GM12878 (cell line): ENCODE measurements at regions not wholly inside any gene's neighbourhood (a gene's known extent, or its start where the extent isn't known, plus 50 kb on each side); places are given as distances from the start of the nearest gene placed in this dataset.

Source experiments
- ATAC-seq: fragments of 200-7000 bp; cut with Tn5 transposase; 3 replicates; pipeline ENCODE4 v1.9.1; 2020; ENCODE audit warnings: mild to moderate bottlenecking, moderate library complexity
- BruUV-seq: library from RNA; stranded (reverse); fragments of 400-500 nt; replicated peaks from 2 replicates; lab custom pipeline; 2021; lab: Mats Ljungman, UMichigan
- CTCF ChIA-PET: fragments of 300-600 bp; sonication (Branson Sonifier 250); formaldehyde crosslinking; extraction: SDS; loops from one replicate; lab custom pipeline; 2021; ENCODE audit warnings: inconsistent platforms; lab: Yijun Ruan, JAX
- POLR2A ChIA-PET: fragments of 350-600 bp; formaldehyde crosslinking; extraction: SDS; loops from one replicate; lab custom pipeline; 2021; ENCODE audit warnings: inconsistent platforms; lab: Charles Lee
- RAD21 ChIA-PET: fragments of 300-600 bp; sonication (Branson Sonifier 250); formaldehyde crosslinking; loops from one replicate; lab custom pipeline; 2023; ENCODE audit warnings: antibody characterized with exemption; ENCODE audit not compliant: unreplicated experiment; lab: Charles Lee
- SMC1A ChIA-PET: fragments of 300-600 bp; sonication (Branson Sonifier 250); formaldehyde crosslinking; loops from one replicate; lab custom pipeline; 2023; ENCODE audit not compliant: unreplicated experiment, uncharacterized antibody; lab: Charles Lee
- DNase-seq: peaks from one replicate; pipeline ENCODE4 v3.0.0-alpha.2; 2011; ENCODE audit warnings: low read depth, low spot score
- FAIRE-seq: peaks from 3 replicates; lab custom pipeline; 2011; peaks lifted over from hg19 to GRCh38; lab: Jason Lieb, UNC
- H2AFZ ChIP-seq: 2 replicates; pipeline ENCODE4 v1.6.0; 2011; ENCODE audit warnings: low read depth, low read length, control low read depth; ENCODE audit not compliant: control insufficient read depth
- H3K27ac ChIP-seq: 2 replicates; pipeline ENCODE4 v1.5.1; 2011; ENCODE audit warnings: control low read depth; ENCODE audit not compliant: control insufficient read depth, insufficient read depth
- H3K27me3 ChIP-seq, 2 experiments: replicated peaks in 1 of 2; 2 replicates each; pipeline versions ENCODE4 v1.6.0 to v1.6.1; 2011; ENCODE audit warnings: low read length in 1 of 2; ENCODE audit not compliant: control insufficient read depth in 2 of 2, insufficient read depth in 2 of 2
- H3K36me3 ChIP-seq, 2 experiments: 2 replicates each; pipeline ENCODE4 v1.5.1; 2011; ENCODE audit warnings: low read length in 1 of 2; ENCODE audit not compliant: control insufficient read depth in 2 of 2, insufficient read depth in 2 of 2
- H3K4me1 ChIP-seq: 2 replicates; pipeline ENCODE4 v1.6.1; 2011; ENCODE audit warnings: mild to moderate bottlenecking, low read length, moderate library complexity, mixed read lengths; ENCODE audit not compliant: control insufficient read depth, insufficient read depth
- H3K4me2 ChIP-seq: 2 replicates; pipeline ENCODE4 v1.6.0; 2011; ENCODE audit warnings: control low read depth; ENCODE audit not compliant: control insufficient read depth, insufficient read depth
- H3K4me3 ChIP-seq: fragments of 200-600 bp; sonication (generic); 2 replicates; pipeline ENCODE4 v1.5.1; 2016
- H3K79me2 ChIP-seq: 2 replicates; pipeline ENCODE4 v1.6.0; 2011; ENCODE audit warnings: low read length; ENCODE audit not compliant: control insufficient read depth, insufficient read depth
- H3K9ac ChIP-seq: 2 replicates; pipeline ENCODE4 v1.8.0; 2011; ENCODE audit warnings: low read length, control low read depth, mixed read lengths; ENCODE audit not compliant: control insufficient read depth, insufficient read depth
- H3K9me3 ChIP-seq: replicated peaks from 3 replicates; pipeline ENCODE4 v1.5.1; 2011; ENCODE audit warnings: mild to moderate bottlenecking, low read length; ENCODE audit not compliant: control insufficient read depth, insufficient read depth
- H4K20me1 ChIP-seq: 2 replicates; pipeline ENCODE4 v1.6.0; 2011; ENCODE audit not compliant: control insufficient read depth, insufficient read depth
- ATF2 ChIP-seq: IDR thresholded peaks from 2 replicates; pipeline ENCODE4 v1.6.1; 2012; ENCODE audit warnings: low read length, inconsistent platforms
- BHLHE40 ChIP-seq, 2 experiments: fragments of 450-650 bp in 1 of 2; IDR thresholded peaks; 2 replicates each; pipeline ENCODE4 v1.6.1; 2011 to 2017; ENCODE audit warnings: low read depth in 2 of 2, borderline replicate concordance in 1 of 2, improper control_type of control experiment in 1 of 2, low read length in 1 of 2, mild to moderate bottlenecking in 1 of 2
- CHD4 ChIP-seq: fragments of 200-600 bp; sonication (generic); IDR thresholded peaks from 2 replicates; pipeline ENCODE4 v1.6.1; 2016; ENCODE audit warnings: mild to moderate bottlenecking
- EP300 ChIP-seq, 2 experiments: fragments of 150-350 bp in 1 of 2; IDR thresholded peaks; 2 replicates each; pipeline ENCODE4 v1.6.1; 2011 to 2012; ENCODE audit warnings: low read depth in 2 of 2, low read length in 2 of 2, borderline replicate concordance in 1 of 2, improper control_type of control experiment in 1 of 2, inconsistent platforms in 1 of 2; ENCODE audit not compliant: control insufficient read depth in 1 of 2
- IRF4 ChIP-seq: IDR thresholded peaks from 2 replicates; pipeline ENCODE4 v1.6.1; 2011; ENCODE audit warnings: low read depth, low read length
- KAT2A ChIP-seq: conservative IDR thresholded peaks from 2 replicates; pipeline ENCODE4 v1.6.1; 2011; ENCODE audit warnings: low read depth, low read length; ENCODE audit not compliant: control insufficient read depth
- MEF2B ChIP-seq: fragments of 450-650 bp; IDR thresholded peaks from 2 replicates; pipeline ENCODE4 v1.6.1; 2018; ENCODE audit warnings: mild to moderate bottlenecking, moderate library complexity; ENCODE audit not compliant: partially characterized antibody, poor library complexity, severe bottlenecking
- MYC ChIP-seq: IDR thresholded peaks from 2 replicates; pipeline ENCODE4 v1.6.1; 2011; ENCODE audit warnings: mild to moderate bottlenecking, low read length, moderate library complexity, inconsistent platforms; ENCODE audit not compliant: insufficient read depth, insufficient replicate concordance, insufficient read length, severe bottlenecking
- NFYA ChIP-seq: IDR thresholded peaks from 2 replicates; pipeline ENCODE4 v1.6.1; 2011; ENCODE audit warnings: low read depth, mild to moderate bottlenecking, low read length, improper control_type of control experiment, borderline replicate concordance
- NR2F1 ChIP-seq: fragments of 450-650 bp; conservative IDR thresholded peaks from 2 replicates; pipeline ENCODE4 v1.6.1; 2017; ENCODE audit warnings: mild to moderate bottlenecking
- REST ChIP-seq: IDR thresholded peaks from 2 replicates; pipeline ENCODE4 v1.6.1; 2012; ENCODE audit warnings: mild to moderate bottlenecking, low read depth, low read length
- SKIL ChIP-seq: fragments of 450-650 bp; IDR thresholded peaks from 2 replicates; pipeline ENCODE4 v1.6.1; 2017; ENCODE audit warnings: mild to moderate bottlenecking, low read depth, inconsistent platforms; ENCODE audit not compliant: poor library complexity, severe bottlenecking
- SUPT20H ChIP-seq: IDR thresholded peaks from 2 replicates; pipeline ENCODE4 v1.6.1; 2011; ENCODE audit warnings: low read depth, mild to moderate bottlenecking, low read length, moderate library complexity, borderline replicate concordance; ENCODE audit not compliant: control insufficient read depth
- ZNF207 ChIP-seq: fragments of 450-650 bp; IDR thresholded peaks from 2 replicates; pipeline ENCODE4 v1.6.1; 2014; ENCODE audit warnings: antibody characterized with exemption, mild to moderate bottlenecking, borderline replicate concordance
- ZNF384 ChIP-seq: IDR thresholded peaks from 2 replicates; pipeline ENCODE4 v1.6.1; 2012; ENCODE audit warnings: low read depth, mild to moderate bottlenecking, low read length, improper control_type of control experiment, borderline replicate concordance
- WGBS: methylation state at CpG from one replicate; pipeline ENCODE4 v1.1.6; 2016; ENCODE audit warnings: low lambda C conversion rate; ENCODE audit not compliant: insufficient replicate concordance, insufficient coverage; ENCODE audit errors: missing lambda C conversion rate; 5-methylcytosine and 5-hydroxymethylcytosine counted together
- in situ Hi-C: fragments of 300-500 bp; cut with MboI; formaldehyde crosslinking; loops from 9 replicates; pipeline ENCODE4 v1.14.3; 2018; ENCODE audit warnings: mixed read lengths
- intact Hi-C: fragments of 100-400 bp; cut with micrococcal nuclease; formaldehyde crosslinking; loops from one replicate; pipeline ENCODE4 v1.14.2; 2022; ENCODE audit not compliant: unreplicated experiment

GRCh38 chr20:60527656-60528055 is 569.4 kb downstream of the CDH26 start:
- SMC1A ChIA-PET, result no interaction called here
- no peaks in the 10 kb centered on the region for H3K27me3 ChIP-seq
- ATAC-seq (no peak), FAIRE-seq (no peak), DNase-seq (no peak)
- BruUV-seq, result no TSS peak
- POLR2A ChIA-PET, result no interaction called here
- H3K36me3 ChIP-seq, result no peaks in the 10 kb centered on the region
- no peaks in the 10 kb centered on the region; the same call in 2 of the 3 replicates for H3K9me3 ChIP-seq
- 30% methylated on average over 7 of the region's 7 CpGs for WGBS
- H3K4me1 ChIP-seq, result no peaks in the 10 kb centered on the region
- intact Hi-C loops, result no loop called here
- RAD21 ChIA-PET, result no interaction called here
- H3K4me3 ChIP-seq, result no peak overlapping the region
- H2AFZ ChIP-seq, result no peak overlapping the region
- H3K9ac ChIP-seq, result no peak overlapping the region
- CTCF ChIA-PET, result interaction anchor here (0.6 kb wide), 1 partner anchor 500 kb away, joined by 3 read pairs; no protein-coding TSS in a partner anchor
- H3K79me2 ChIP-seq, result no peaks in the 10 kb centered on the region
- H3K27ac ChIP-seq, result no peak overlapping the region
- no peak overlapping the region for H3K4me2 ChIP-seq
- in situ Hi-C loops, result no loop called here
- no peaks in the 10 kb centered on the region for H4K20me1 ChIP-seq
- TF ChIP-seq NR2F1, result no peak
- no peak for TF ChIP-seq SKIL
- no peak for TF ChIP-seq IRF4
- TF ChIP-seq MYC, result no peak
- no peak for TF ChIP-seq ZNF207
- no peak for TF ChIP-seq BHLHE40 (IDR thresholded peaks at IDR 0.05; ENCODE audit: borderline replicate concordance in 1 of 2, low read depth in 2 of 2, low read length in 1 of 2)
- TF ChIP-seq MEF2B, result no peak
- no peak for TF ChIP-seq CHD4
- TF ChIP-seq REST, result no peak
- no peak for TF ChIP-seq KAT2A
- no peak for TF ChIP-seq ZNF384
- no peak for TF ChIP-seq NFYA
- no peak for TF ChIP-seq SUPT20H
- no peak for TF ChIP-seq EP300 (IDR thresholded peaks at IDR 0.05; ENCODE audit: borderline replicate concordance in 1 of 2, control insufficient read depth in 1 of 2, low read depth in 2 of 2, low read length in 2 of 2)
- TF ChIP-seq ATF2, result no peak
